K562 (cell line): ENCODE measurements at regions not wholly inside any gene's neighbourhood (a gene's known extent, or its start where the extent isn't known, plus 50 kb on each side); places are given as distances from the start of the nearest gene placed in this dataset.

Source experiments
- AFF4 ChIP-seq: sonication (generic); formaldehyde crosslinking; IDR thresholded peaks from 2 replicates; pipeline ENCODE4 v1.8.0; 2023; ENCODE audit warnings: mild to moderate bottlenecking, missing genetic modification reagents
- BRCA1 ChIP-seq, 2 experiments: fragments of 450-650 bp in 1 of 2; sonication (generic) in 1 of 2; formaldehyde crosslinking in 1 of 2; IDR thresholded peaks; 2 replicates each; pipeline versions ENCODE4 v1.5.0 to v1.6.1; 2017 to 2020; ENCODE audit warnings: mild to moderate bottlenecking in 1 of 2, missing genetic modification reagents in 1 of 2
- CHD2 ChIP-seq: IDR thresholded peaks from 2 replicates; pipeline ENCODE4 v1.6.1; 2011; ENCODE audit warnings: low read depth, low read length
- EGR1 ChIP-seq: fragments of 450-650 bp; conservative IDR thresholded peaks from 2 replicates; pipeline ENCODE4 v1.6.1; 2017; ENCODE audit warnings: mild to moderate bottlenecking
- EZH2 ChIP-seq: IDR thresholded peaks from 2 replicates; pipeline ENCODE4 v1.6.1; 2012; ENCODE audit warnings: low read depth, mild to moderate bottlenecking, inconsistent platforms, low read length, borderline replicate concordance
- HMGXB4 ChIP-seq: sonication (generic); formaldehyde crosslinking; IDR thresholded peaks from 2 replicates; pipeline ENCODE4 v1.8.1; 2023; ENCODE audit warnings: mild to moderate bottlenecking, missing genetic modification reagents
- MTF1 ChIP-seq: fragments of 250-450 bp; sonication (Bioruptor Pico); IDR thresholded peaks from 2 replicates; pipeline ENCODE4 v1.9.0; 2021; ENCODE audit warnings: moderate library complexity, mild to moderate bottlenecking, inconsistent platforms, borderline replicate concordance
- POLR2A ChIP-seq: fragments of 450-650 bp; conservative IDR thresholded peaks from 2 replicates; pipeline ENCODE4 v1.6.1; 2016
- ZBTB34 ChIP-seq: fragments of 250-450 bp; sonication (Bioruptor Pico); IDR thresholded peaks from 2 replicates; pipeline ENCODE4 v1.8.0; 2021; ENCODE audit warnings: mild to moderate bottlenecking, moderate library complexity

GRCh38 chr3:78129707-78130106, 1089.8 kb downstream of the ROBO2 start:
- TF ChIP-seq AFF4 (CRISPR knock-in tag) = no peak
- no peak for TF ChIP-seq MTF1
- TF ChIP-seq EGR1 = no peak
- TF ChIP-seq ZBTB34 (CRISPR knock-in tag) = no peak
- no peak for TF ChIP-seq POLR2A
- no peak for TF ChIP-seq EZH2
- no peak for TF ChIP-seq CHD2
- TF ChIP-seq HMGXB4 (CRISPR knock-in tag) = no peak
- TF ChIP-seq BRCA1 (IDR thresholded peaks at IDR 0.05) = no peak
- no peak for TF ChIP-seq BRCA1 (CRISPR knock-in tag; IDR thresholded peaks at IDR 0.05)
